Neuron (in vitro differentiated cells): ENCODE measurements at regions not wholly inside any gene's neighbourhood (a gene's known extent, or its start where the extent isn't known, plus 50 kb on each side); places are given as distances from the start of the nearest gene placed in this dataset.
"Not testable (repeated sequence)": the region's sequence is repeated elsewhere in the genome, so short reads cannot be mapped to it uniquely, and the experiment has no call there.

ENCODE experiments used
- H2AFZ ChIP-seq: one replicate; pipeline ENCODE4 v1.6.1; 2013; ENCODE audit warnings: low read depth, mild to moderate bottlenecking, inconsistent platforms, low read length, moderate library complexity
- H3K27me3 ChIP-seq: one replicate; pipeline ENCODE4 v1.6.1; 2013; ENCODE audit warnings: low read length; ENCODE audit not compliant: insufficient read depth
- H3K36me3 ChIP-seq: one replicate; pipeline ENCODE4 v1.6.1; 2013; ENCODE audit warnings: low read length; ENCODE audit not compliant: insufficient read depth
- H3K4me1 ChIP-seq: one replicate; pipeline ENCODE4 v1.6.1; 2013; ENCODE audit warnings: low read length; ENCODE audit not compliant: insufficient read depth
- H3K4me3 ChIP-seq: 2 replicates; pipeline ENCODE4 v1.5.1; 2013; ENCODE audit warnings: mild to moderate bottlenecking, low read length, moderate library complexity
- H3K9me3 ChIP-seq: one replicate; pipeline ENCODE4 v1.6.1; 2013; ENCODE audit warnings: low read length

DNA sequence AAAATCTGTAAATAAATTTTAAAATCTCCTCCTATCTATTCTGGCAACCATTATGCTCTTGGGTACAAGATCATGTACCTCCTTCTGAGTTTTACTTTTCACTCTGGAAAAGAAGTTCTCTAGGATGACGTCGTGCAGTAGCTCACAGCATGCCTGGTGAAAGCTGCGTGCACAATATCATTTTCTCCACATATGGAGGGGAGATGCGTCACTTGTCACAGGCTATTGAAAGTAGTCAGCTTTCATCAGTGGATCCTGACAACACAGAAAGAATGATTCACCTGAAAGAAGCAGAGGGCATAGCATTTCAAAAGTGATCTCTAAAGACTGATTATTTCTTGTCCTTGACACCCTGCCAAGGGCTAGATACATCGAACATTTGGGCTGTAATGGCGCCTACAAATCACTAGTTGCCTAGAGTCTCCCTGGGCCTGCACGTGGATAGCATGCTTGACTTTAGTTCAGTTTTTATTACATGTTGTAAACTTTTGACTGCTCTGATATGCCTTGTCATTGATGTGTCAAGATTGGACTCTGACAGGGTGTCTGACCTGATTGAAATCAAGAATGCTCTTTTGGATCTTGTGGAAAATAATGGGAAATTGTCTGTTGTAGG, 1365.6 kb downstream of the OLFM4 start:
- Histone ChIP-seq H3K9me3 (no peaks in the 10 kb centered on the region), H3K4me1 (no peaks in the 10 kb centered on the region), H3K36me3 (no peaks in the 10 kb centered on the region), H2AFZ (peak overlapping the region; percentile 9), H3K27me3 (no peaks in the 10 kb centered on the region), H3K4me3 (no peak overlapping the region)

DNA sequence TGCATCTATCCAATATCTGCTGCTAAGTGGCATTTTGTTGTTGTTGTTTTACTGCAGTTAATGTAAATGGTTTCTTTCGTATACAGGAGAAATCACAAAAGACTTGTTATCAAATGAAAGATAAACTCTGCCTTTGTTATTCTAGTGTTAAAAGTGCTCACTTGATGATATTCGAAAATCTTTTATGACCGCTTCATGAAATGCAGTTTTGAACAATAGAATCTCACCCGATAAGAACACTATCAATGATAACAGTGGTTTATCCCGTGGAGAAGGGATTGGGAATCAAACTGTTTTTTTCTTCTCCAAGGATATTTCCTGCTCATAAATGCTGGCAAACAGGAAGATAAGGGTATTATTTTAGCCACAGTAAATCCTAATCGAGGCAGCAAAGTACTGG, 1366.3 kb downstream of the OLFM4 start:
- H3K9me3 ChIP-seq: no peaks in the 10 kb centered on the region
- H3K36me3 ChIP-seq: no peaks in the 10 kb centered on the region
- no peak overlapping the region for H3K4me3 ChIP-seq
- no peaks in the 10 kb centered on the region for H3K4me1 ChIP-seq
- H3K27me3 ChIP-seq: no peaks in the 10 kb centered on the region
- H2AFZ ChIP-seq: no peak overlapping the region

DNA sequence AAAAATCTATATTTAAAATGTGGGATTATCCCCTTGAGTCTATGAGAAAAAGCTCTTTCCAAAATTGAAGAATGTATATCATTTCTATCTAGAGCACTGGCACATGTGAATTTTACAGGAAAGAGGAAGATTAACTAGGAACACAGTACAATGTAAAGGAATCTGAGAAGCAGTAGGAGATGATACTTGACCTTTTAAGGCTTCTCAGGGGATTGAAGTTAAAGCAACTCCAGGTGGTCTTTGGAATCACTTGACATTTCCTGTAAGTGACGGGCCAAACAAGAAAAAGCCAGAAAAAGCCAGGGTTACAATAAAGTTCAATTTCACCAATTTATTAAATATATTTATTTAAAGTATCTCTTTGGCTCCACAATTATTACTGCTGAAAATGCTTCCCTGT, 1373.9 kb downstream of the OLFM4 start:
- Histone ChIP-seq H3K27me3 (no peaks in the 10 kb centered on the region), H3K4me3 (no peak overlapping the region), H3K4me1 (no peaks in the 10 kb centered on the region), H2AFZ (no peak overlapping the region), H3K9me3 (no peaks in the 10 kb centered on the region), H3K36me3 (no peaks in the 10 kb centered on the region)

DNA sequence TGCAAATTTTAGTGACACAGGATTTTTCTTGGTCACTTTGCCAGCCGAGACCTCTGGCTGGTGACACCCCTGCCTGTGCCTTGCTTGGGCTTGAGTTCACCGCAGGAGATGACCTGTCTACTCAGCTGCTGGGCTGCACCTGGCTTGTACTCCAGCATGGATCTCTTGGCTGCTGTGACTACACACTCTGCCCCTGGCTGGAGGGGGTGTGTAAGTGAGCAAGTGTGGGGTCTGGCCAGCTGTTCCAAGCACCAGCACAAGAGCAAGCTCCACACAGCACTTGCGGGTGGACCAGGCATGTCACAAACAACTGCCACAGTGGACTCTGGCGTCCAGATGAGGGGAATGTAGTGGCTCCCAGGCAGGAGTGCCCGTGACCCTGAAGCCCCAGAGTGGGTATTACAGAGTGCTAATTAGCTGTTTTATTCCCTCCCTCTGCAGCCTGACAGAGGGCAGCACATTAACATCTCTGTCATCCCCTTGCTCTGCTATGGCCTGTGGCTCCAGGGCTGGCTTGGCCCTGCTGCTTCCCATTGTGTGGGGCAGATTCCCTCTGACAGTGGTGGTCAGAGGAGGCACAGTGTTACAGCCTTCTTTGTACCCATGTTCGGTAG, 1387.2 kb downstream of the OLFM4 start:
- H3K4me3 ChIP-seq: no peak overlapping the region
- H3K36me3 ChIP-seq: no peaks in the 10 kb centered on the region
- H3K4me1 ChIP-seq: no peaks in the 10 kb centered on the region
- no peaks in the 10 kb centered on the region for H3K9me3 ChIP-seq
- H2AFZ ChIP-seq: no peak overlapping the region
- H3K27me3 ChIP-seq: no peaks in the 10 kb centered on the region

DNA sequence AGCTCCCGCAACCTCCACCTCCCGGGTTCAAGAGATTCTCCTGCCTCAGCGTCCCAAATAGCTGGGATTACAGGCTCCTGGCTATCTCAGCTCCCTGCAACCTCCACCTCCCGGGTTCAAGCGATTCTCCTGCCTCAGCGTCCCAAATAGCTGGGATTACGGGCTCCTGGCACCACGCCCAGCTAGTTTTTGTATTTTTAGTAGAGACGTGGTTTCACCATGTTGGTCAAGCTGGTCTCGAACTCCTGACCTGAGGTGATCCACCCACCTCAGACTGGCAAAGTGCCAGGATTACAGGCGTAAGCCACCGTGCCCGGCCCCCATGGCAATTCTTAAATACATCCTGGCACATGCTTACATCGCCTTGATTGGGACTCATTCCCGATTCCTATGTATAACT, 1394.3 kb downstream of the OLFM4 start:
- H3K9me3 ChIP-seq: not testable (repeated sequence)

DNA sequence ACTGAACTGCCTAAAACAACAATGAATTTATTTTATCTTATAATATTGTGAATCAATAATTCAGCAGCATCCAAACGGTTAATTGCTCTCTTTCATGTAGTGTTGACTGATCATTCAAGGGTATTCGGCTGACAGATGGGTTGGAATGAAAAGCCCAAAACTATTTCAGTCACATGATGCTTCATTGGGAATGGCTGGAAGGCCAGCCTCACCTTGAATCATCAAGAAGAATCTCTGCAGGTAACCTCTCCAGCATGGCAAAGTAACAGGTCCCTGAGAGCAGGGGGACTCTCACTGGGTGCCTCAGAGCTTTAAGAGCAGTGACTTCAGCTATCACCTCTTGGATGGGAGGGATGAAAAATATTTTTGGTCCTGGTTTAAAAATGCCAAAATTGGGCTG, 1395.7 kb downstream of the OLFM4 start:
- Histone ChIP-seq H3K4me1 (no peaks in the 10 kb centered on the region), H3K9me3 (no peaks in the 10 kb centered on the region), H2AFZ (no peak overlapping the region), H3K4me3 (no peak overlapping the region), H3K36me3 (no peaks in the 10 kb centered on the region), H3K27me3 (no peaks in the 10 kb centered on the region)

More for the DNA sequence above, 1394.3 kb downstream of the OLFM4 start:
- not testable (repeated sequence) for H2AFZ ChIP-seq, H3K4me3 ChIP-seq, H3K36me3 ChIP-seq, H3K4me1 ChIP-seq, H3K27me3 ChIP-seq

DNA sequence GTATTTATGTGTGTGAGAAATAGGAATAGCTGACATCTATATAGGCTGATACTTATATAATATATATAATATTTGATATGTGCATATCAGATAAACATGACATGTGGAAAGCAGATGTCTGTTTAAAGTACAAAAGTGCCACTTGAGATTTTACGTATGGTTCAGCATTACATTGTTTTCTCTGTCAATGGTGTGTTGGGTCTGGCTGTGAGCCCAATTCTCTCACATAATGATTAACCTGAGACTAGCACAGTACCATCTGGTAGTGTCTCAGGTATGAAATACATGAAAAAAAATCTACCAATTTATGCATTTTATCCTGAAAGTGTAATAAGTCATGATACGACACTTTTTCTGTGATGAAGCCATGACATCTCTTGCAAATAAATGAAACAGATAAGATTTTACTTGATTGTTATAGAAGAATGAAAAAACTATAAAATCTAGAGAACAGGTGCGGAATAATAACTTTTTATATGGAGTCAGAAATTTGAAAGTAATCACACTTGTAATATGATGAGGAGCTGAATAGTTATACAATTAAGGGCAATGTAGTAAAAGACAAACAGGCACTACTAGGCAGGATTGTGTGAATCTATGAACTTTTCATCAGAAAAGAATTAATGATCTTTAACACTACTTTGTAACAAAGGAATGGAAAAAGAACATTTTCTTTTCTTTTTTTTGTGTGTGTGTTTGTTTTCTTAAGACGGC, 1405.0 kb downstream of the OLFM4 start:
- no peaks in the 10 kb centered on the region for H3K4me1 ChIP-seq
- no peak overlapping the region for H3K4me3 ChIP-seq

DNA sequence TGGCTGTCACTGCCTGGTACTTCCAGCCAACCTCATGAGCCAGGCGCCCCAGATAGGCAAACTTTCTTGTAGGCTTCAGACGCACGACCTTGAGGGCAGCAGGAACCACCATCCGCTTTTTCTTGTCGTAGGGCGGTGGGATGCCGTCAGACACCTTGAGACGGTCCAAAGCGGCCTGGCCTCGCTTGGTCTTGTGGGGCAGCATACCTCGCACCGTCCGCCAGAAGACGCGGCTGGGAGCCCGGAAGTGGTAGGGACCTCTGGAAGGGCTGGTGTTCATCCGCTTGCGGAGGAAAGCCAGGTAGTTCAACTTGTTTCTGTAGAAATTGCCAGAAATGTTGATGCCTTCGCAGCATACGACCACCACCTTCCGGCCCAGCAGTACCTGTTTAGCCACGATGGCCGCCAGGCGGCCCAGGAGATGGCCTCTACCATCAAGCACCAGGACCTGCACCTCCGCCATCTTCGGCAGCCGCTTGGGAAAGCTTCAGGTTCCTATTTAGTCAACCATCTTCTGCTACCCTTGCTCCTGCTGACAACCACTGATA, 1412.3 kb downstream of the OLFM4 start:
- not testable (repeated sequence) for H3K27me3 ChIP-seq, H3K4me3 ChIP-seq, H3K4me1 ChIP-seq, H3K36me3 ChIP-seq, H3K9me3 ChIP-seq, H2AFZ ChIP-seq

More for the DNA sequence above, 1405.0 kb downstream of the OLFM4 start:
- H3K9me3 ChIP-seq: no peaks in the 10 kb centered on the region
- H3K36me3 ChIP-seq: no peaks in the 10 kb centered on the region
- H3K27me3 ChIP-seq: no peaks in the 10 kb centered on the region
- no peak overlapping the region for H2AFZ ChIP-seq

DNA sequence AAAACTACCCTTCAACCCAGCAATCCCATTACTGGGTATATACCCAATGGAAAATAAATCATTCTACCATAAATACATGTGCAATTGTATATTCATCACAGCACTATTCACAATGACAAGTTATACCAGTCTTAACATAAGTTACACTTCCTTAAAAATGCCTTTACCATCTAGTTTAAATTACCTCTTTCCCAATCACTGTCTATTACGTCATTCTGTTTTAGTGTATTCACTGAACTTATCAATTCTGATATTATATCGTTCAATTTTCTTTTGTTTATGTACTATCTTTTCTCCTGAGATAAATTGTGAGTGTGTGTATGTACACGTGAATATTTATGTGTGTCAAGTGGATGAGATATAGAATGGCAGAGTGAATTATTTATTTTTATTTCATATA, 1416.8 kb downstream of the OLFM4 start:
- H3K9me3 ChIP-seq: no peaks in the 10 kb centered on the region
- H3K27me3 ChIP-seq: no peaks in the 10 kb centered on the region
- H3K4me1 ChIP-seq: no peaks in the 10 kb centered on the region
- H3K36me3 ChIP-seq: no peaks in the 10 kb centered on the region
- H3K4me3 ChIP-seq: no peak overlapping the region
- no peak overlapping the region for H2AFZ ChIP-seq

DNA sequence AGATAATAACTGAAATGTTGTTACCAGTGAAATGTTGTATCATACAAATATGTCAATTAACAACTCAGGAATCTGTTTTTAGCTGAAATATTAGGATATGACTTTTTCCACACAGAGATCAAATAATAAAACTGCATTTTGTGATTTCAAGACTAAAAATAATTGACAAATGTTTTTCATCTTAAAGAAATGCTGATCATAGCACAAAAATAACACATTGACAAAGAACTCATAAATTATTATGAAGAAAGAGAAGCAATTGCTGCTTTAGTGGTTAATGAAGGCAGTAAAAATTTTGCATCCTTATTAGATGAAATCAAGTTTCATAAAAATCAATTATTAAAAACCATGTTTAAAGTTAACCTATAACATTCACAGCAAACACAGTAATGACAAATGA, 1417.3 kb downstream of the OLFM4 start:
- Histone ChIP-seq H3K4me1 (no peaks in the 10 kb centered on the region), H2AFZ (no peak overlapping the region), H3K36me3 (no peaks in the 10 kb centered on the region), H3K27me3 (no peaks in the 10 kb centered on the region), H3K4me3 (no peak overlapping the region), H3K9me3 (no peaks in the 10 kb centered on the region)

DNA sequence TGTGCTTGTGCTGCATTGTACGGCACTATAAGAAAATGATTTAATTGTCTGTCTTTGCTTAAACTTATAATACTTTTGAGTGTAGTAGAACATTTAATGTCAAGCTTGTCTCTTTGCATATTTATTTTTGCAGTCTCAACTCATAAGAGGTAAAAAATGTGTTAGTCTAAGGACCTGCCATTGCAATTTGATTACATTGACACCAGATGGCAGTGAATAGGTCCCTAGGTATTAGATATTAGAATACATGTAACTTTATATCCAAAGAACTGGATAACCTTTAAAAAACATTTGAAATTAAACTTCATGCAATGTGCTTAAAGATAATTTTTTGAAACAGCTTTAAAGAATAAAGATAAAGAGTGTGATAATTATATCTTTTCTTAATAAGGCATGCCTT, 1421.3 kb downstream of the OLFM4 start:
- Histone ChIP-seq H3K4me3 (no peak overlapping the region), H2AFZ (no peak overlapping the region), H3K27me3 (no peaks in the 10 kb centered on the region), H3K4me1 (no peaks in the 10 kb centered on the region), H3K36me3 (no peaks in the 10 kb centered on the region), H3K9me3 (peaks cover 2% of the 10 kb centered on the region)

DNA sequence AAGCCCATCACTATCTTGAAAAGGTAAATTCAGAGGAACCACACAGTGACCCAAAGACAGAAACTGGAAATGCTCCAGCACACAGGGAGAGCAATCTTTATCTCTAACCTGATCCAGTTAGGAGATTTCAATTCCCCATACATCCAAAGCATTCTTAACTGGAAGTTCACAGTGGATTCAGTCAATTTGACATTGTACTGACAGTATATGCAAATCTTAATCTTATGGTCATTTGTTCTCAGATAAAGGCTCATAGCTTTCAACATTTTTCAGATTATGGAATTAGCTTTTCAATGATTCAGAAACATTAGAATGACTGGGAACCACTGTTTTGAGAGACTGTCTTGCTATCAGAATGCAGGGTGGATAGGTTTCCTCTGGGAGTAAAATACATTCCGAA, 1455.6 kb downstream of the OLFM4 start:
- Histone ChIP-seq H3K4me1 (no peaks in the 10 kb centered on the region), H2AFZ (no peak overlapping the region), H3K36me3 (no peaks in the 10 kb centered on the region), H3K9me3 (no peaks in the 10 kb centered on the region), H3K4me3 (no peak overlapping the region), H3K27me3 (no peaks in the 10 kb centered on the region)

DNA sequence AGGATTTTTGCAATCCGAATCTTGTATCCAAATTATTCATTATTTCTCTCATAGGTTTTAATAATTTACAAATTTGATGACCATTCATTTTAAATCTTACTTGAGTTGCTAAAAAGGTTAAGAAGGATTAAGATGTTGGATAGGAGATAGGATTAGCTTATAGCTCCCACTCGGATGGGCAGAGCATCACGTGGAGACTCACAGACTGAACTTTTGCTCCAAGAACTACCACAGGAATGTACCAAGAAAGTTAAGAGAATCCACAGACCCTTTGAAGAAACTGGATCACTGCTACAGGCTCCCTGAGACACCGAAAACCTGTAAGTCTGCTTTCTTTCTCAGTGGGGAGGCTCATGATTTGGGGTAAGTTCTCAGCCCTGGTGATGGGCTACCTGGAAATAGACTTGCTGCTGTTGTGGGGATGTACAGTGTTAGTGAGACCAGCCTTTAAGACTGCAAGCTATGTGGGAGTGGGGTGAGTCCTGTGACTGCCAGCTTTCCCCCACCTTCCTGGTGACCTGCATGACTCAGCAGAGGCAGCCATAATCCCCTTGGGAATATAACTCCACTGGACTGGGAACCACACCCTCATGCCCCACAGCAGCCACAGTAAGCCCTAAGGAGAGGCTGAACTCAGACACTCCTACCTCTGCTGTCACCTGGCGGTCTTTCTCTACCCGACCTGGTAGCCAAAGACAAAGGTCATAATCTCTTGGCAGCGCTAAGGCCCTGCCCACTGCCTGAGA, 1458.0 kb downstream of the OLFM4 start:
- no peaks in the 10 kb centered on the region for H3K9me3 ChIP-seq
- H3K27me3 ChIP-seq: no peaks in the 10 kb centered on the region

More for the DNA sequence above, 1458.0 kb downstream of the OLFM4 start:
- no peak overlapping the region for H2AFZ ChIP-seq
- H3K4me3 ChIP-seq: no peak overlapping the region
- H3K36me3 ChIP-seq: no peaks in the 10 kb centered on the region
- H3K4me1 ChIP-seq: no peaks in the 10 kb centered on the region
